ENCODE measurements at regions not wholly inside any gene's neighbourhood (a gene's known extent, or its start where the extent isn't known, plus 50 kb on each side); places are given as distances from the start of the nearest gene placed in this dataset.
A peak's percentile ranks its signal among the peaks of the same experiment; 100 is the strongest.

- no peak overlapping the region for H3K27ac ChIP-seq (ENCODE audit: low read depth, low read length)
Observed at GRCh38 chr7:47714669-47715607, 133.0 kb upstream of the TNS3 start.

GRCh38 chr7:47713595-47713994 is 131.7 kb upstream of the TNS3 start:
- Histone ChIP-seq H3K9me3 (ENCODE audit: control insufficient read depth in 1 of 2, low read length in 2 of 2) (no peaks in the 10 kb centered on the region), H3K4me1 (ENCODE audit: insufficient read depth, low read length) (no peaks in the 10 kb centered on the region), H3K4me3 (ENCODE audit: low read length in 2 of 2) (no peak overlapping the region), H3K27me3 (ENCODE audit: insufficient read depth, low read length) (no peaks in the 10 kb centered on the region), H3K27ac (ENCODE audit: low read depth, low read length) (no peak overlapping the region), H3K36me3 (ENCODE audit: insufficient read depth, low read length) (no peaks in the 10 kb centered on the region)
- Mint-ChIP-seq H3K4me3 (no peak overlapping the region), H3K36me3 (no peaks in the 10 kb centered on the region), H3K9me3 (no peaks in the 10 kb centered on the region), H3K27ac (no peak overlapping the region), H3K27me3 (no peaks in the 10 kb centered on the region), H3K4me1 (no peaks in the 10 kb centered on the region)
- CTCF ChIA-PET (ENCODE audit: partially characterized antibody), result no interaction called here
- no peak for DNase-seq
- POLR2A ChIA-PET (ENCODE audit: partially characterized antibody), result no interaction called here
- intact Hi-C loops (cut with micrococcal nuclease), result no loop called here

More at GRCh38 chr7:47714669-47715607, 133.0 kb upstream of the TNS3 start:
- Mint-ChIP-seq H3K27me3 (no peaks in the 10 kb centered on the region), H3K36me3 (no peaks in the 10 kb centered on the region), H3K4me1 (no peaks in the 10 kb centered on the region), H3K27ac (no peak overlapping the region), H3K4me3 (no peak overlapping the region), H3K9me3 (no peaks in the 10 kb centered on the region)
- CTCF ChIA-PET (ENCODE audit: partially characterized antibody), result no interaction called here
- Histone ChIP-seq H3K4me3 (ENCODE audit: low read length in 2 of 2) (no peak overlapping the region), H3K4me1 (ENCODE audit: insufficient read depth, low read length) (no peaks in the 10 kb centered on the region), H3K36me3 (ENCODE audit: insufficient read depth, low read length) (no peaks in the 10 kb centered on the region), H3K27me3 (ENCODE audit: insufficient read depth, low read length) (no peaks in the 10 kb centered on the region), H3K9me3 (ENCODE audit: control insufficient read depth in 1 of 2, low read length in 2 of 2) (no peaks in the 10 kb centered on the region)
- POLR2A ChIA-PET (ENCODE audit: partially characterized antibody), result no interaction called here
- no peak for DNase-seq
- intact Hi-C loops (cut with micrococcal nuclease), result no loop called here

GRCh38 chr7:47712416-47712815 is 130.5 kb upstream of the TNS3 start:
- H3K4me3 ChIP-seq (ENCODE audit: low read length in 2 of 2), result no peak overlapping the region
- no peaks in the 10 kb centered on the region for H3K36me3 ChIP-seq (ENCODE audit: insufficient read depth, low read length)
- no peaks in the 10 kb centered on the region for H3K27me3 ChIP-seq (ENCODE audit: insufficient read depth, low read length)
- no peaks in the 10 kb centered on the region for H3K4me1 ChIP-seq (ENCODE audit: insufficient read depth, low read length)
- no peak overlapping the region for H3K27ac Mint-ChIP-seq
- ChIA-PET CTCF (ENCODE audit: partially characterized antibody) (no interaction called here), POLR2A (ENCODE audit: partially characterized antibody) (no interaction called here)
- no peaks in the 10 kb centered on the region for H3K27me3 Mint-ChIP-seq
- H3K9me3 ChIP-seq (ENCODE audit: control insufficient read depth in 1 of 2, low read length in 2 of 2), result no peaks in the 10 kb centered on the region
- no peaks in the 10 kb centered on the region for H3K9me3 Mint-ChIP-seq
- no peak overlapping the region for H3K27ac ChIP-seq (ENCODE audit: low read depth, low read length)
- intact Hi-C loops (cut with micrococcal nuclease), result no loop called here
- H3K4me3 Mint-ChIP-seq, result no peak overlapping the region
- H3K36me3 Mint-ChIP-seq, result no peaks in the 10 kb centered on the region
- DNase-seq, result no peak
- H3K4me1 Mint-ChIP-seq, result no peaks in the 10 kb centered on the region

- H3K36me3 Mint-ChIP-seq, result no peaks in the 10 kb centered on the region
- intact Hi-C loops (cut with micrococcal nuclease), result no loop called here
- CTCF ChIA-PET (ENCODE audit: partially characterized antibody), result no interaction called here
- no peak overlapping the region for H3K4me3 Mint-ChIP-seq
- Histone ChIP-seq H3K27me3 (ENCODE audit: insufficient read depth, low read length) (no peaks in the 10 kb centered on the region), H3K9me3 (ENCODE audit: control insufficient read depth in 1 of 2, low read length in 2 of 2) (no peaks in the 10 kb centered on the region), H3K27ac (ENCODE audit: low read depth, low read length) (no peak overlapping the region), H3K4me3 (ENCODE audit: low read length in 2 of 2) (no peak overlapping the region), H3K4me1 (ENCODE audit: insufficient read depth, low read length) (no peaks in the 10 kb centered on the region), H3K36me3 (ENCODE audit: insufficient read depth, low read length) (no peaks in the 10 kb centered on the region)
- no peak for DNase-seq
- H3K4me1 Mint-ChIP-seq, result no peaks in the 10 kb centered on the region
- H3K9me3 Mint-ChIP-seq, result no peaks in the 10 kb centered on the region
- POLR2A ChIA-PET (ENCODE audit: partially characterized antibody), result no interaction called here
- H3K27ac Mint-ChIP-seq, result no peak overlapping the region
- H3K27me3 Mint-ChIP-seq, result no peaks in the 10 kb centered on the region
Observed at GRCh38 chr7:47711776-47712175, 129.9 kb upstream of the TNS3 start.

- Histone ChIP-seq H3K27me3 (ENCODE audit: insufficient read depth, low read length) (no peaks in the 10 kb centered on the region), H3K4me3 (ENCODE audit: low read length in 2 of 2) (no peak overlapping the region), H3K36me3 (ENCODE audit: insufficient read depth, low read length) (no peaks in the 10 kb centered on the region), H3K27ac (ENCODE audit: low read depth, low read length) (no peak overlapping the region), H3K9me3 (ENCODE audit: control insufficient read depth in 1 of 2, low read length in 2 of 2) (no peaks in the 10 kb centered on the region), H3K4me1 (ENCODE audit: insufficient read depth, low read length) (no peaks in the 10 kb centered on the region)
- CTCF ChIA-PET (ENCODE audit: partially characterized antibody), result no interaction called here
- Mint-ChIP-seq H3K36me3 (no peaks in the 10 kb centered on the region), H3K4me3 (no peak overlapping the region), H3K27me3 (no peaks in the 10 kb centered on the region), H3K4me1 (no peaks in the 10 kb centered on the region), H3K9me3 (no peaks in the 10 kb centered on the region), H3K27ac (peak overlapping the region in 1 of 7 donors; percentile 5)
- no peak for DNase-seq
- POLR2A ChIA-PET (ENCODE audit: partially characterized antibody), result no interaction called here
- intact Hi-C loops (cut with micrococcal nuclease), result no loop called here
Observed at GRCh38 chr7:47710201-47710935, 128.5 kb upstream of the TNS3 start.

- H3K27me3 Mint-ChIP-seq, result no peaks in the 10 kb centered on the region
- CTCF ChIA-PET (ENCODE audit: partially characterized antibody), result no interaction called here
- POLR2A ChIA-PET (ENCODE audit: partially characterized antibody), result no interaction called here
- Histone ChIP-seq H3K36me3 (ENCODE audit: insufficient read depth, low read length) (no peaks in the 10 kb centered on the region), H3K9me3 (ENCODE audit: control insufficient read depth in 1 of 2, low read length in 2 of 2) (no peaks in the 10 kb centered on the region), H3K4me3 (ENCODE audit: low read length in 2 of 2) (no peak overlapping the region), H3K27ac (ENCODE audit: low read depth, low read length) (no peak overlapping the region), H3K4me1 (ENCODE audit: insufficient read depth, low read length) (no peaks in the 10 kb centered on the region), H3K27me3 (ENCODE audit: insufficient read depth, low read length) (no peaks in the 10 kb centered on the region)
- no peaks in the 10 kb centered on the region for H3K4me1 Mint-ChIP-seq
- no peak overlapping the region for H3K4me3 Mint-ChIP-seq
- no peaks in the 10 kb centered on the region for H3K9me3 Mint-ChIP-seq
- intact Hi-C loops (cut with micrococcal nuclease), result no loop called here
- no peaks in the 10 kb centered on the region for H3K36me3 Mint-ChIP-seq
- DNase-seq, result no peak
- H3K27ac Mint-ChIP-seq, result no peak overlapping the region
Observed at GRCh38 chr7:47709451-47709850, 127.5 kb upstream of the TNS3 start.

- no peaks in the 10 kb centered on the region for H3K27me3 ChIP-seq (ENCODE audit: insufficient read depth, low read length)
- no peak overlapping the region for H3K4me3 Mint-ChIP-seq
- ChIA-PET POLR2A (ENCODE audit: partially characterized antibody) (no interaction called here), CTCF (ENCODE audit: partially characterized antibody) (no interaction called here)
- no peak overlapping the region for H3K27ac ChIP-seq (ENCODE audit: low read depth, low read length)
- no peaks in the 10 kb centered on the region for H3K27me3 Mint-ChIP-seq
- no peaks in the 10 kb centered on the region for H3K4me1 ChIP-seq (ENCODE audit: insufficient read depth, low read length)
- H3K36me3 ChIP-seq (ENCODE audit: insufficient read depth, low read length), result no peaks in the 10 kb centered on the region
- H3K4me3 ChIP-seq (ENCODE audit: low read length in 2 of 2), result no peak overlapping the region
- H3K9me3 ChIP-seq (ENCODE audit: control insufficient read depth in 1 of 2, low read length in 2 of 2), result no peaks in the 10 kb centered on the region
- intact Hi-C loops (cut with micrococcal nuclease), result no loop called here
- no peaks in the 10 kb centered on the region for H3K36me3 Mint-ChIP-seq
- H3K27ac Mint-ChIP-seq, result no peak overlapping the region
- no peaks in the 10 kb centered on the region for H3K9me3 Mint-ChIP-seq
- DNase-seq, result no peak
- H3K4me1 Mint-ChIP-seq, result no peaks in the 10 kb centered on the region
Observed at GRCh38 chr7:47709051-47709450, 127.1 kb upstream of the TNS3 start.
